ENCODE measurements at regions not wholly inside any gene's neighbourhood (a gene's known extent, or its start where the extent isn't known, plus 50 kb on each side); places are given as distances from the start of the nearest gene placed in this dataset.

GRCh38 chr3:22939349-22939748 is 263.8 kb upstream of the UBE2E2 start:
- TF ChIP-seq CTCF (IDR thresholded peaks at IDR 0.05; ENCODE audit: insufficient read depth in 1 of 2, low read depth in 1 of 2, low read length in 1 of 2, severe bottlenecking in 1 of 2, unreplicated experiment in 1 of 2) = no peak
- CTCF ChIA-PET = no interaction called here
- no peaks in the 10 kb centered on the region for H3K9me3 ChIP-seq
- POLR2A ChIA-PET = no interaction called here
- H3K36me3 Mint-ChIP-seq (ENCODE audit: insufficient read depth, unreplicated experiment) = no peaks in the 10 kb centered on the region
- no peaks in the 10 kb centered on the region for H3K36me3 ChIP-seq (ENCODE audit: control insufficient read depth, insufficient read depth, low read length)
- H3K4me1 ChIP-seq = no peaks in the 10 kb centered on the region
- no peak overlapping the region for H3K4me3 Mint-ChIP-seq (ENCODE audit: unreplicated experiment)
- no peak for DNase-seq
- H3K9me3 Mint-ChIP-seq (ENCODE audit: unreplicated experiment) = no peaks in the 10 kb centered on the region
- H3K4me3 ChIP-seq (ENCODE audit: low read depth, low read length) = no peak overlapping the region
- no peaks in the 10 kb centered on the region for H3K27me3 Mint-ChIP-seq (ENCODE audit: insufficient read depth, unreplicated experiment)
- H3K27ac Mint-ChIP-seq (ENCODE audit: unreplicated experiment) = no peak overlapping the region
- intact Hi-C loops (cut with micrococcal nuclease; ENCODE audit: unreplicated experiment) = no loop called here
- BruUV-seq (replicated peaks) = no TSS peak
- H3K4me1 Mint-ChIP-seq (ENCODE audit: low read depth, unreplicated experiment) = no peaks in the 10 kb centered on the region
- H3K27me3 ChIP-seq (replicated peaks; ENCODE audit: control insufficient read depth, insufficient read depth, low read length) = no peaks in the 10 kb centered on the region

- DNase-seq = no peak
- POLR2A ChIA-PET = no interaction called here
- no peaks in the 10 kb centered on the region for H3K4me1 ChIP-seq
- Mint-ChIP-seq H3K4me3 (ENCODE audit: unreplicated experiment) (no peak overlapping the region), H3K36me3 (ENCODE audit: insufficient read depth, unreplicated experiment) (no peaks in the 10 kb centered on the region), H3K4me1 (ENCODE audit: low read depth, unreplicated experiment) (no peaks in the 10 kb centered on the region), H3K9me3 (ENCODE audit: unreplicated experiment) (no peaks in the 10 kb centered on the region), H3K27me3 (ENCODE audit: insufficient read depth, unreplicated experiment) (no peaks in the 10 kb centered on the region), H3K27ac (ENCODE audit: unreplicated experiment) (no peak overlapping the region)
- TF ChIP-seq CTCF (IDR thresholded peaks at IDR 0.05; ENCODE audit: insufficient read depth in 1 of 2, low read depth in 1 of 2, low read length in 1 of 2, severe bottlenecking in 1 of 2, unreplicated experiment in 1 of 2) = no peak
- H3K27me3 ChIP-seq (replicated peaks; ENCODE audit: control insufficient read depth, insufficient read depth, low read length) = no peaks in the 10 kb centered on the region
- BruUV-seq (replicated peaks) = no TSS peak
- CTCF ChIA-PET = no interaction called here
- H3K9me3 ChIP-seq = no peaks in the 10 kb centered on the region
- H3K36me3 ChIP-seq (ENCODE audit: control insufficient read depth, insufficient read depth, low read length) = no peaks in the 10 kb centered on the region
- H3K4me3 ChIP-seq (ENCODE audit: low read depth, low read length) = no peak overlapping the region
- intact Hi-C loops (cut with micrococcal nuclease; ENCODE audit: unreplicated experiment) = no loop called here
These were observed 262.8 kb upstream of the UBE2E2 start for GRCh38 chr3:22940285-22940684.

GRCh38 chr3:22942981-22943380 is 260.1 kb upstream of the UBE2E2 start:
- ChIA-PET CTCF (no interaction called here), POLR2A (no interaction called here)
- Histone ChIP-seq H3K4me3 (ENCODE audit: low read depth, low read length) (no peak overlapping the region), H3K9me3 (no peaks in the 10 kb centered on the region), H3K4me1 (no peaks in the 10 kb centered on the region), H3K27me3 (replicated peaks; ENCODE audit: control insufficient read depth, insufficient read depth, low read length) (no peaks in the 10 kb centered on the region), H3K36me3 (ENCODE audit: control insufficient read depth, insufficient read depth, low read length) (no peaks in the 10 kb centered on the region)
- no peaks in the 10 kb centered on the region for H3K27me3 Mint-ChIP-seq (ENCODE audit: insufficient read depth, unreplicated experiment)
- H3K36me3 Mint-ChIP-seq (ENCODE audit: insufficient read depth, unreplicated experiment) = no peaks in the 10 kb centered on the region
- H3K27ac Mint-ChIP-seq (ENCODE audit: unreplicated experiment) = no peak overlapping the region
- no peaks in the 10 kb centered on the region for H3K9me3 Mint-ChIP-seq (ENCODE audit: unreplicated experiment)
- TF ChIP-seq CTCF (IDR thresholded peaks at IDR 0.05; ENCODE audit: insufficient read depth in 1 of 2, low read depth in 1 of 2, low read length in 1 of 2, severe bottlenecking in 1 of 2, unreplicated experiment in 1 of 2) = no peak
- H3K4me1 Mint-ChIP-seq (ENCODE audit: low read depth, unreplicated experiment) = no peaks in the 10 kb centered on the region
- BruUV-seq (replicated peaks) = no TSS peak
- intact Hi-C loops (cut with micrococcal nuclease; ENCODE audit: unreplicated experiment) = no loop called here
- no peak overlapping the region for H3K4me3 Mint-ChIP-seq (ENCODE audit: unreplicated experiment)
- DNase-seq = no peak

All from Caco-2 (cell line).